ENCODE measurements at regions not wholly inside any gene's neighbourhood (a gene's known extent, or its start where the extent isn't known, plus 50 kb on each side); places are given as distances from the start of the nearest gene placed in this dataset.

DNA sequence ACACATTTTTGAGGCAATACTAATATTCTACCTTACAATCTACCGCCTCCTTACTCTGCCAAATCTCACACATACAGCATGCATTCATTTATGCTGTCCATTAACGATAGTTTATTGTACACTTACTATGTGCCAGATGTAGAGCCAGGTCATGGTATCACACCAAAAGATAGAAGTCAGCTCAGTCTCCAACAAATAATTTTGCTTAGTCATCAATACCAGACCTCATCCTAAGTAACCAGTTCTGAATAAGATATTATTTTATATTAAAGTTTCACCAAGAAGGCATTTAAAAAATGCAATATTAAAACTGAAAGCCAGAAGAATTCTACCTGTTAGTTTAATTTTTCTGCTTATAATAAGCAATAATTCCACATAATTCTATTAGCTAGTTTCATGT is 60.6 kb upstream of the TTC29 start:
- TF ChIP-seq, protein P1, sequence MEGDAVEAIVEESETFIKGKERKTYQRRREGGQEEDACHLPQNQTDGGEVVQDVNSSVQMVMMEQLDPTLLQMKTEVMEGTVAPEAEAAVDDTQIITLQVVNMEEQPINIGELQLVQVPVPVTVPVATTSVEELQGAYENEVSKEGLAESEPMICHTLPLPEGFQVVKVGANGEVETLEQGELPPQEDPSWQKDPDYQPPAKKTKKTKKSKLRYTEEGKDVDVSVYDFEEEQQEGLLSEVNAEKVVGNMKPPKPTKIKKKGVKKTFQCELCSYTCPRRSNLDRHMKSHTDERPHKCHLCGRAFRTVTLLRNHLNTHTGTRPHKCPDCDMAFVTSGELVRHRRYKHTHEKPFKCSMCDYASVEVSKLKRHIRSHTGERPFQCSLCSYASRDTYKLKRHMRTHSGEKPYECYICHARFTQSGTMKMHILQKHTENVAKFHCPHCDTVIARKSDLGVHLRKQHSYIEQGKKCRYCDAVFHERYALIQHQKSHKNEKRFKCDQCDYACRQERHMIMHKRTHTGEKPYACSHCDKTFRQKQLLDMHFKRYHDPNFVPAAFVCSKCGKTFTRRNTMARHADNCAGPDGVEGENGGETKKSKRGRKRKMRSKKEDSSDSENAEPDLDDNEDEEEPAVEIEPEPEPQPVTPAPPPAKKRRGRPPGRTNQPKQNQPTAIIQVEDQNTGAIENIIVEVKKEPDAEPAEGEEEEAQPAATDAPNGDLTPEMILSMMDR (IDR thresholded peaks at IDR 0.05): no peak
- no peak for TF ChIP-seq RELA (CRISPR knock-in tag; IDR thresholded peaks at IDR 0.05; ENCODE audit: borderline replicate concordance)
- TF ChIP-seq, protein P2, sequence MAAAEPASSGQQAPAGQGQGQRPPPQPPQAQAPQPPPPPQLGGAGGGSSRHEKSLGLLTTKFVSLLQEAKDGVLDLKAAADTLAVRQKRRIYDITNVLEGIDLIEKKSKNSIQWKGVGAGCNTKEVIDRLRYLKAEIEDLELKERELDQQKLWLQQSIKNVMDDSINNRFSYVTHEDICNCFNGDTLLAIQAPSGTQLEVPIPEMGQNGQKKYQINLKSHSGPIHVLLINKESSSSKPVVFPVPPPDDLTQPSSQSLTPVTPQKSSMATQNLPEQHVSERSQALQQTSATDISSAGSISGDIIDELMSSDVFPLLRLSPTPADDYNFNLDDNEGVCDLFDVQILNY (CRISPR knock-in tag; IDR thresholded peaks at IDR 0.05): no peak
- TF ChIP-seq, protein P3, sequence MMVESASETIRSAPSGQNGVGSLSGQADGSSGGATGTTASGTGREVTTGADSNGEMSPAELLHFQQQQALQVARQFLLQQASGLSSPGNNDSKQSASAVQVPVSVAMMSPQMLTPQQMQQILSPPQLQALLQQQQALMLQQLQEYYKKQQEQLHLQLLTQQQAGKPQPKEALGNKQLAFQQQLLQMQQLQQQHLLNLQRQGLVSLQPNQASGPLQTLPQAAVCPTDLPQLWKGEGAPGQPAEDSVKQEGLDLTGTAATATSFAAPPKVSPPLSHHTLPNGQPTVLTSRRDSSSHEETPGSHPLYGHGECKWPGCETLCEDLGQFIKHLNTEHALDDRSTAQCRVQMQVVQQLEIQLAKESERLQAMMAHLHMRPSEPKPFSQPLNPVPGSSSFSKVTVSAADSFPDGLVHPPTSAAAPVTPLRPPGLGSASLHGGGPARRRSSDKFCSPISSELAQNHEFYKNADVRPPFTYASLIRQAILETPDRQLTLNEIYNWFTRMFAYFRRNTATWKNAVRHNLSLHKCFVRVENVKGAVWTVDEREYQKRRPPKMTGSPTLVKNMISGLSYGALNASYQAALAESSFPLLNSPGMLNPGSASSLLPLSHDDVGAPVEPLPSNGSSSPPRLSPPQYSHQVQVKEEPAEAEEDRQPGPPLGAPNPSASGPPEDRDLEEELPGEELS (CRISPR knock-in tag; IDR thresholded peaks at IDR 0.05): no peak
- TF ChIP-seq SMAD4 (CRISPR knock-in tag; IDR thresholded peaks at IDR 0.05): no peak
- TF ChIP-seq FOXK1 (CRISPR knock-in tag; IDR thresholded peaks at IDR 0.05): no peak
- TF ChIP-seq ZNF423 (CRISPR knock-in tag; IDR thresholded peaks at IDR 0.05): no peak
- TF ChIP-seq, protein P4, sequence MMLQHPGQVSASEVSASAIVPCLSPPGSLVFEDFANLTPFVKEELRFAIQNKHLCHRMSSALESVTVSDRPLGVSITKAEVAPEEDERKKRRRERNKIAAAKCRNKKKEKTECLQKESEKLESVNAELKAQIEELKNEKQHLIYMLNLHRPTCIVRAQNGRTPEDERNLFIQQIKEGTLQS (CRISPR knock-in tag; conservative IDR thresholded peaks at IDR 0.05): no peak

All from WTC11 (cell line).